ENCODE measurements at regions not wholly inside any gene's neighbourhood (a gene's known extent, or its start where the extent isn't known, plus 50 kb on each side); places are given as distances from the start of the nearest gene placed in this dataset.

GRCh38 chr6:114989279-114989964, 646.6 kb upstream of the HS3ST5 start:
- H3K4me1 ChIP-seq (ENCODE audit: insufficient read depth, insufficient read length) = no peaks in the 10 kb centered on the region
- no peak for DNase-seq (ENCODE audit: low read depth, low spot score)
- no peak overlapping the region for H3K9ac ChIP-seq (ENCODE audit: insufficient read length, low read depth)
- no peaks in the 10 kb centered on the region for H3K9me3 ChIP-seq (ENCODE audit: insufficient read depth, low read length)
- H3K36me3 ChIP-seq (ENCODE audit: insufficient read depth, insufficient read length, low read length) = no peaks in the 10 kb centered on the region
- TF ChIP-seq ZNF274 (IDR thresholded peaks at IDR 0.05; ENCODE audit: low read depth, low read length) (no peak), SUZ12 (IDR thresholded peaks at IDR 0.05; ENCODE audit: extremely low read depth, insufficient read depth, insufficient read length) (no peak), YY1 (IDR thresholded peaks at IDR 0.05; ENCODE audit: insufficient read depth, insufficient read length) (no peak)
- no peak overlapping the region for H3K4me3 ChIP-seq (ENCODE audit: insufficient read length, low read depth)
- no peaks in the 10 kb centered on the region for H3K27me3 ChIP-seq (ENCODE audit: insufficient read depth, insufficient read length)

GRCh38 chr6:114987281-114987680, 644.5 kb upstream of the HS3ST5 start:
- TF ChIP-seq ZNF274 (IDR thresholded peaks at IDR 0.05; ENCODE audit: low read depth, low read length) (no peak), YY1 (IDR thresholded peaks at IDR 0.05; ENCODE audit: insufficient read depth, insufficient read length) (no peak), SUZ12 (IDR thresholded peaks at IDR 0.05; ENCODE audit: extremely low read depth, insufficient read depth, insufficient read length) (no peak)
- Histone ChIP-seq H3K27me3 (ENCODE audit: insufficient read depth, insufficient read length) (no peaks in the 10 kb centered on the region), H3K4me3 (ENCODE audit: insufficient read length, low read depth) (no peak overlapping the region), H3K9ac (ENCODE audit: insufficient read length, low read depth) (no peak overlapping the region), H3K9me3 (ENCODE audit: insufficient read depth, low read length) (no peaks in the 10 kb centered on the region), H3K4me1 (ENCODE audit: insufficient read depth, insufficient read length) (no peaks in the 10 kb centered on the region), H3K36me3 (ENCODE audit: insufficient read depth, insufficient read length, low read length) (no peaks in the 10 kb centered on the region)
- no peak for DNase-seq (ENCODE audit: low read depth, low spot score)

- DNase-seq (ENCODE audit: low read depth, low spot score) = no peak
- H3K4me3 ChIP-seq (ENCODE audit: insufficient read length, low read depth) = no peak overlapping the region
- no peaks in the 10 kb centered on the region for H3K36me3 ChIP-seq (ENCODE audit: insufficient read depth, insufficient read length, low read length)
- no peak overlapping the region for H3K9ac ChIP-seq (ENCODE audit: insufficient read length, low read depth)
- H3K9me3 ChIP-seq (ENCODE audit: insufficient read depth, low read length) = no peaks in the 10 kb centered on the region
- no peaks in the 10 kb centered on the region for H3K27me3 ChIP-seq (ENCODE audit: insufficient read depth, insufficient read length)
- TF ChIP-seq ZNF274 (IDR thresholded peaks at IDR 0.05; ENCODE audit: low read depth, low read length) (no peak), YY1 (IDR thresholded peaks at IDR 0.05; ENCODE audit: insufficient read depth, insufficient read length) (no peak), SUZ12 (IDR thresholded peaks at IDR 0.05; ENCODE audit: extremely low read depth, insufficient read depth, insufficient read length) (no peak)
- no peaks in the 10 kb centered on the region for H3K4me1 ChIP-seq (ENCODE audit: insufficient read depth, insufficient read length)
Measured at GRCh38 chr6:114955363-114955762, 612.5 kb upstream of the HS3ST5 start.

GRCh38 chr6:114952229-114952628, 609.4 kb upstream of the HS3ST5 start:
- H3K4me1 ChIP-seq (ENCODE audit: insufficient read depth, insufficient read length) = no peaks in the 10 kb centered on the region
- no peaks in the 10 kb centered on the region for H3K27me3 ChIP-seq (ENCODE audit: insufficient read depth, insufficient read length)
- TF ChIP-seq YY1 (IDR thresholded peaks at IDR 0.05; ENCODE audit: insufficient read depth, insufficient read length) = no peak
- no peak for TF ChIP-seq SUZ12 (IDR thresholded peaks at IDR 0.05; ENCODE audit: extremely low read depth, insufficient read depth, insufficient read length)
- no peak for TF ChIP-seq ZNF274 (IDR thresholded peaks at IDR 0.05; ENCODE audit: low read depth, low read length)
- H3K9ac ChIP-seq (ENCODE audit: insufficient read length, low read depth) = no peak overlapping the region
- no peak overlapping the region for H3K4me3 ChIP-seq (ENCODE audit: insufficient read length, low read depth)
- H3K9me3 ChIP-seq (ENCODE audit: insufficient read depth, low read length) = no peaks in the 10 kb centered on the region
- DNase-seq (ENCODE audit: low read depth, low spot score) = no peak
- no peaks in the 10 kb centered on the region for H3K36me3 ChIP-seq (ENCODE audit: insufficient read depth, insufficient read length, low read length)

GRCh38 chr6:114945392-114945791, 602.6 kb upstream of the HS3ST5 start:
- Histone ChIP-seq H3K9ac (ENCODE audit: insufficient read length, low read depth) (no peak overlapping the region), H3K36me3 (ENCODE audit: insufficient read depth, insufficient read length, low read length) (no peaks in the 10 kb centered on the region), H3K4me1 (ENCODE audit: insufficient read depth, insufficient read length) (no peaks in the 10 kb centered on the region), H3K27me3 (ENCODE audit: insufficient read depth, insufficient read length) (no peaks in the 10 kb centered on the region), H3K4me3 (ENCODE audit: insufficient read length, low read depth) (no peak overlapping the region), H3K9me3 (ENCODE audit: insufficient read depth, low read length) (no peaks in the 10 kb centered on the region)
- DNase-seq (ENCODE audit: low read depth, low spot score) = no peak
- TF ChIP-seq ZNF274 (IDR thresholded peaks at IDR 0.05; ENCODE audit: low read depth, low read length) (no peak), SUZ12 (IDR thresholded peaks at IDR 0.05; ENCODE audit: extremely low read depth, insufficient read depth, insufficient read length) (no peak), YY1 (IDR thresholded peaks at IDR 0.05; ENCODE audit: insufficient read depth, insufficient read length) (no peak)

- H3K9me3 ChIP-seq (ENCODE audit: insufficient read depth, low read length) = no peaks in the 10 kb centered on the region
- H3K4me1 ChIP-seq (ENCODE audit: insufficient read depth, insufficient read length) = no peaks in the 10 kb centered on the region
- no peak for TF ChIP-seq YY1 (IDR thresholded peaks at IDR 0.05; ENCODE audit: insufficient read depth, insufficient read length)
- TF ChIP-seq SUZ12 (IDR thresholded peaks at IDR 0.05; ENCODE audit: extremely low read depth, insufficient read depth, insufficient read length) = no peak
- TF ChIP-seq ZNF274 (IDR thresholded peaks at IDR 0.05; ENCODE audit: low read depth, low read length) = no peak
- no peak for DNase-seq (ENCODE audit: low read depth, low spot score)
- H3K9ac ChIP-seq (ENCODE audit: insufficient read length, low read depth) = no peak overlapping the region
- no peaks in the 10 kb centered on the region for H3K27me3 ChIP-seq (ENCODE audit: insufficient read depth, insufficient read length)
- H3K4me3 ChIP-seq (ENCODE audit: insufficient read length, low read depth) = no peak overlapping the region
- H3K36me3 ChIP-seq (ENCODE audit: insufficient read depth, insufficient read length, low read length) = no peaks in the 10 kb centered on the region
Measured at GRCh38 chr6:114941078-114941477, 598.3 kb upstream of the HS3ST5 start.

GRCh38 chr6:114940181-114940580, 597.4 kb upstream of the HS3ST5 start:
- Histone ChIP-seq H3K9me3 (ENCODE audit: insufficient read depth, low read length) (no peaks in the 10 kb centered on the region), H3K4me3 (ENCODE audit: insufficient read length, low read depth) (no peak overlapping the region), H3K27me3 (ENCODE audit: insufficient read depth, insufficient read length) (no peaks in the 10 kb centered on the region), H3K4me1 (ENCODE audit: insufficient read depth, insufficient read length) (no peaks in the 10 kb centered on the region), H3K36me3 (ENCODE audit: insufficient read depth, insufficient read length, low read length) (no peaks in the 10 kb centered on the region), H3K9ac (ENCODE audit: insufficient read length, low read depth) (no peak overlapping the region)
- DNase-seq (ENCODE audit: low read depth, low spot score) = no peak
- no peak for TF ChIP-seq SUZ12 (IDR thresholded peaks at IDR 0.05; ENCODE audit: extremely low read depth, insufficient read depth, insufficient read length)
